ENCODE measurements at regions not wholly inside any gene's neighbourhood (a gene's known extent, or its start where the extent isn't known, plus 50 kb on each side); places are given as distances from the start of the nearest gene placed in this dataset.

DNA sequence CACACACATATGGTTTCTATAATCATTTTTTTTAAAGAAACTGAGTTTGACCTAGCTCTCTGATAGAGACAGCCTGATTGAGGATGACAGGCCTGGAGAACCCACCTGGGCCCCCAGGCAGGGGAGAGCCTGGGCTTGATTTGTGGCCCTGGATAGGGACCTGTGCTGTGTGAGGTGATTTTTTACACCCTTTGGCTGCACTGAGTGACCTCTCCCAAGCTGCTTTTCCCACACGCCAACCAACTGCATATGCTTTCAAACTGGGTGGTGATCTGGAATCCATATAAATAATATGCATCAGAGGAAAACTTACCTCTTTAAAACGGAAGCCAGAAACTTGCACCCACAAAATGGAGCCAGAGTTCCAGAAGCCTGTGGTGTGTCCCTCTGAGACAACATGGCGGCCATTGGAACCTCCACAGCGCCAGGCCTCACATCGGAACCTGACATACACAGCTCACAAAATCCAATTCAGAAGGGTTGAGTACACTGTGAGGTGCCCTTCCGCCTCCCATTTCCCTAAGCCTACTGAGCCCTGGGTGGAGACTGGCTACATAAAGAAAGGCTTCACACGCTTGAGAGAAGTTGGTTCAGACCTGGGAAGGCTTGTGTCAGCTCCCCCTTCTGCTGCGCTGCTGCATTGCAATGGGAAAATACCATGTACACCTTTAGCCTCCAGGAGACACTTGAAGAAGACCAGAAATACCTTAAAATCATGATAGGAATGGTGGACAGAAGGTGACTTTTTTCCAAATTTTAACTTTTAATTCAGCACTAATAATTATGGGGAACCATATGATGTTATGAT, 160.7 kb downstream of the HHIPL2 start:
- no peak overlapping the region for H3K9ac ChIP-seq

GRCh38 chr1:222385955-222386354, 161.9 kb downstream of the HHIPL2 start:
- 19 to 22% methylated on average over 1 of the region's 1 CpG for WGBS, 2 experiments (ENCODE audit: low coverage in 1 of 2, low lambda C conversion rate in 2 of 2, missing lambda C conversion rate in 2 of 2)
- in situ Hi-C loops (cut with MboI) = no loop called here

More for the DNA sequence above, 160.7 kb downstream of the HHIPL2 start:
- in situ Hi-C loops (cut with MboI) = no loop called here
- Histone ChIP-seq H3K9me2 (ENCODE audit: insufficient read depth) (no peaks in the 10 kb centered on the region), H3F3A (ENCODE audit: insufficient read depth) (no peaks in the 10 kb centered on the region), H3K4me3 (no peak overlapping the region), H3K9me3 (ENCODE audit: low read depth) (no peaks in the 10 kb centered on the region), H3K4me2 (ENCODE audit: unreplicated experiment) (no peak overlapping the region), H3K27me3 (replicated peaks; ENCODE audit: insufficient read depth) (no peaks in the 10 kb centered on the region), H4K20me1 (ENCODE audit: insufficient read depth) (no peaks in the 10 kb centered on the region), H3K27ac (no peak overlapping the region), H3K36me3 (ENCODE audit: low read depth) (no peaks in the 10 kb centered on the region), H3K79me2 (ENCODE audit: insufficient read depth) (no peaks in the 10 kb centered on the region), H3K4me1 (ENCODE audit: insufficient read depth) (peaks cover 9% of the 10 kb centered on the region; the same call in 1 of the 2 replicates), H2AFZ (no peak overlapping the region)
- TF ChIP-seq EZH2 (IDR thresholded peaks at IDR 0.05; ENCODE audit: insufficient read depth, poor library complexity, severe bottlenecking) (no peak), EZH2phosphoT487 (IDR thresholded peaks at IDR 0.05; ENCODE audit: insufficient read depth, low read depth) (no peak)
- 66 to 71% methylated on average over 8 of the region's 8 CpGs for WGBS, 2 experiments (ENCODE audit: low coverage in 1 of 2, low lambda C conversion rate in 2 of 2, missing lambda C conversion rate in 2 of 2)
- DNase-seq = peak; percentile 14

GRCh38 chr1:222385262-222385661, 162.6 kb downstream of the HHIPL2 start:
- no peak for DNase-seq
- H3K79me2 ChIP-seq (ENCODE audit: insufficient read depth) = no peaks in the 10 kb centered on the region
- H3K4me3 ChIP-seq = no peak overlapping the region
- H3K9me3 ChIP-seq (ENCODE audit: low read depth) = no peaks in the 10 kb centered on the region
- no peaks in the 10 kb centered on the region for H3K9me2 ChIP-seq (ENCODE audit: insufficient read depth)
- no peaks in the 10 kb centered on the region for H3K27me3 ChIP-seq (replicated peaks; ENCODE audit: insufficient read depth)
- H3K9ac ChIP-seq = no peak overlapping the region
- TF ChIP-seq EZH2 (IDR thresholded peaks at IDR 0.05; ENCODE audit: insufficient read depth, poor library complexity, severe bottlenecking) (no peak), EZH2phosphoT487 (IDR thresholded peaks at IDR 0.05; ENCODE audit: insufficient read depth, low read depth) (no peak)
- no peak overlapping the region for H2AFZ ChIP-seq
- in situ Hi-C loops (cut with MboI) = no loop called here
- no peak overlapping the region for H3K4me2 ChIP-seq (ENCODE audit: unreplicated experiment)
- H3K27ac ChIP-seq = no peak overlapping the region
- no peaks in the 10 kb centered on the region for H4K20me1 ChIP-seq (ENCODE audit: insufficient read depth)
- H3K4me1 ChIP-seq (ENCODE audit: insufficient read depth) = peaks cover 5% of the 10 kb centered on the region; the same call in 1 of the 2 replicates
- no peaks in the 10 kb centered on the region for H3K36me3 ChIP-seq (ENCODE audit: low read depth)
- H3F3A ChIP-seq (ENCODE audit: insufficient read depth) = no peaks in the 10 kb centered on the region

More at GRCh38 chr1:222385955-222386354, 161.9 kb downstream of the HHIPL2 start:
- Histone ChIP-seq H4K20me1 (ENCODE audit: insufficient read depth) (no peaks in the 10 kb centered on the region), H3F3A (ENCODE audit: insufficient read depth) (no peaks in the 10 kb centered on the region), H3K36me3 (ENCODE audit: low read depth) (no peaks in the 10 kb centered on the region), H3K9ac (no peak overlapping the region), H2AFZ (no peak overlapping the region), H3K9me2 (ENCODE audit: insufficient read depth) (no peaks in the 10 kb centered on the region), H3K27ac (no peak overlapping the region), H3K9me3 (ENCODE audit: low read depth) (no peaks in the 10 kb centered on the region), H3K79me2 (ENCODE audit: insufficient read depth) (no peaks in the 10 kb centered on the region), H3K4me3 (no peak overlapping the region), H3K4me2 (ENCODE audit: unreplicated experiment) (no peak overlapping the region), H3K27me3 (replicated peaks; ENCODE audit: insufficient read depth) (no peaks in the 10 kb centered on the region), H3K4me1 (ENCODE audit: insufficient read depth) (peaks cover 9% of the 10 kb centered on the region; the same call in 1 of the 2 replicates)
- no peak for DNase-seq
- TF ChIP-seq EZH2phosphoT487 (IDR thresholded peaks at IDR 0.05; ENCODE audit: insufficient read depth, low read depth) (no peak), EZH2 (IDR thresholded peaks at IDR 0.05; ENCODE audit: insufficient read depth, poor library complexity, severe bottlenecking) (no peak)

DNA sequence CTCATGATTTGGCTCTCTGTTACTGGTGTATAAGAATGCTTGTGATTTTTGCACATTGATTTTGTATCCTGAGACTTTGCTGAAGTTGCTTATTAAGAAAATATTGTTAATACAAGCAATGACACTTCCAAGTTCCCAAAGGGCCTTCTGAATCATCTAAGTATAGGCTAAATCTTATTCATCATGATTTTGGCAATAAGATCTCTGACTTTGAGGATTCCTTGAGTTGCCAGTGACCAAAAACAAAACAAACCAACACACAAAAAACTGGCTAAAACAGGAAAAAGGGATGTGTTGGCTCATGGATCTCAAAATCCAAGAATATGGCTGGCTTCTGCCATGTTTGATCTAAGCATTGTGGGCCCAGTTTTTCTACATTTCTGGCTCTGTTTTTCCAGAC, 163.4 kb downstream of the HHIPL2 start:
- Histone ChIP-seq H2AFZ (no peak overlapping the region), H3K9me3 (ENCODE audit: low read depth) (no peaks in the 10 kb centered on the region), H3K36me3 (ENCODE audit: low read depth) (no peaks in the 10 kb centered on the region), H3F3A (ENCODE audit: insufficient read depth) (no peaks in the 10 kb centered on the region), H3K27me3 (replicated peaks; ENCODE audit: insufficient read depth) (no peaks in the 10 kb centered on the region), H3K4me1 (ENCODE audit: insufficient read depth) (no peaks in the 10 kb centered on the region), H3K9ac (no peak overlapping the region), H3K27ac (no peak overlapping the region), H4K20me1 (ENCODE audit: insufficient read depth) (no peaks in the 10 kb centered on the region), H3K4me3 (no peak overlapping the region), H3K4me2 (ENCODE audit: unreplicated experiment) (no peak overlapping the region), H3K79me2 (ENCODE audit: insufficient read depth) (no peaks in the 10 kb centered on the region), H3K9me2 (ENCODE audit: insufficient read depth) (no peaks in the 10 kb centered on the region)
- no peak for TF ChIP-seq EZH2 (IDR thresholded peaks at IDR 0.05; ENCODE audit: insufficient read depth, poor library complexity, severe bottlenecking)
- TF ChIP-seq EZH2phosphoT487 (IDR thresholded peaks at IDR 0.05; ENCODE audit: insufficient read depth, low read depth) = no peak
- no peak for DNase-seq
- in situ Hi-C loops (cut with MboI) = no loop called here

Data from GM23248 (cell line).